Astrocyte of the spinal cord (primary cell): ENCODE measurements at regions not wholly inside any gene's neighbourhood (a gene's known extent, or its start where the extent isn't known, plus 50 kb on each side); places are given as distances from the start of the nearest gene placed in this dataset.
A peak's percentile ranks its signal among the peaks of the same experiment; 100 is the strongest.

Source experiments
- DNase-seq: peaks from one replicate; pipeline ENCODE4 v3.0.0; 2011; ENCODE audit warnings: low read depth, low spot score
- H3K4me3 ChIP-seq: 2 replicates; pipeline ENCODE4 v1.5.1; 2011; ENCODE audit warnings: low read depth, mild to moderate bottlenecking, low read length, moderate library complexity
- CTCF ChIP-seq: IDR thresholded peaks from 2 replicates; pipeline ENCODE4 v1.5.1; 2012; ENCODE audit warnings: low read depth, mild to moderate bottlenecking, low read length, inconsistent platforms
- in situ Hi-C: cut with HindIII; loops from 2 replicates; pipeline ENCODE4 v1.10.0; 2017; ENCODE audit warnings: low sequenced_read_pairs

GRCh38 chr11:135075740-135076139 lies 663.7 kb upstream of the B3GAT1 start:
- DNase-seq, result peak; percentile 35
- peak; percentile 52 for TF ChIP-seq CTCF
- no peak overlapping the region for H3K4me3 ChIP-seq
- in situ Hi-C loops, result no loop called here

DNA sequence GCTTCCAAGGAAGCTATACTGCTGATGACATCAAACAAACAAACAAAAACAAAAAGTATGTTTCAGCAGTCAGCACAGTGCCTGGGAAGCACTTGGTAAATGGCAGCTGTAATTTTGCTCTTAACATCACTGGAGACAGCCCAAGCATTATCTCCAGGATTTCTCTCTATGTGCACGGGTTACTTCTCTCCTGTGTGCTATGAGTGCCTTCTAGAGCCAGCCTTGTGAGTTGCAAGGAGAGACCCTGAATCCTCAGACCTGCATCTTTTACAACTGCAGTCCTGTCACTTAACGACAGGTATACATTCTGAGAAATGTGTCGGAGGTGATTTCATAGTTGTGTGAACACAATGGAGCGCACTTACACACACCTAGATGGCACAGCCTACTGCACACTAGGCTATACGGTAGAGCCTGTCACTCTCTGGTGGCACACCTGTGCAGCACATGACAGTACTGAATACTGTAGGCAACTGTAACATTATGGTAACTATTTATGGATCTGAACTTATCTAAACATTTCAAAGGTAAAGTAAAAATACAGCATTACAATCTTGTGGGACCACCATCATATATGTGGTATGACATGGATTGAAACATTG lies 662.5 kb upstream of the B3GAT1 start:
- no peak for DNase-seq
- peak; percentile 39 for TF ChIP-seq CTCF

DNA sequence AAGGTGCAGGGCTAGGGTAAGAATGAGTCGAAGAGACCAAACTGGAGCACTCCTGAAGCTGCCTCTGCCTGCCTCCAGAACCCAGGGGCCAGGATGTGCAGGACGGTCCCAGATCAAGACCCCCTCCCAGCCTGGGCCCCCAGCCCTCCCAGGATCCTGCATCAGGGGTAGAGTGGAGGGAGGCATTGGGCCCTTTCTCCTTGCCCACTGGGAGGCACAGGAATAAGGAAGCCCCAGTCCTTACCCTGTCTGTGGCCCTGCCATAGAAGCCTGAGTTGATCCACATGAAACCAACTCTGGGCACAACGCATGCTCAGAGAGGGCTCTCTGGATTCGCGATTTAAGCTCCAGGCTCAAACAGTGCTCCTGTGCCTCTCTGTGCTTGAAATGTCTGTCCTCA lies 661.8 kb upstream of the B3GAT1 start:
- H3K4me3 ChIP-seq, result no peak overlapping the region
- in situ Hi-C loops, result no loop called here
- no peak for TF ChIP-seq CTCF
- no peak for DNase-seq

More for the DNA sequence above, 662.5 kb upstream of the B3GAT1 start:
- in situ Hi-C loops, result no loop called here
- no peak overlapping the region for H3K4me3 ChIP-seq

DNA sequence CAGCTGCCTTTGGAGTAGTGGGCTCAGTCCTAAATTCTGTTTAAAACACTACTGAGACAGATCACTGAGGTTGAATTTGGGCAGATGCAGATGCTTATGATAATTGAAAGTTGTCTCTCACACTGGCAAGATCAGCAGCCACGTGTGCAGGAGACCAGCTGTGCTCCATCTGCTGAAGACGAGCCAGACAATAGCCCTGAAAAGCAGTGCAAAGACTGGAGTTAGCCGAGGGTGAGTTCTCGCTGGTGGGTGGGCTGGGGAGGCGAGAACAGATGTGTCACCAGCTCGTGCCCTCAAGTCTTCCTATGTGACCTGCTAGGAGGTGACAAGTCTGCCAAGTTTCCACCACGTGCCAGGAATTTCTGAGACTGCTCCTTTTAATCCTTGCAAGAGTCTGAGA lies 661.3 kb upstream of the B3GAT1 start:
- in situ Hi-C loops, result no loop called here
- DNase-seq, result no peak
- TF ChIP-seq CTCF, result no peak
- no peak overlapping the region for H3K4me3 ChIP-seq

- in situ Hi-C loops, result no loop called here
- no peak for TF ChIP-seq CTCF
- H3K4me3 ChIP-seq, result no peak overlapping the region
- DNase-seq, result no peak
These were observed 657.8 kb upstream of the B3GAT1 start for GRCh38 chr11:135069890-135070289.

DNA sequence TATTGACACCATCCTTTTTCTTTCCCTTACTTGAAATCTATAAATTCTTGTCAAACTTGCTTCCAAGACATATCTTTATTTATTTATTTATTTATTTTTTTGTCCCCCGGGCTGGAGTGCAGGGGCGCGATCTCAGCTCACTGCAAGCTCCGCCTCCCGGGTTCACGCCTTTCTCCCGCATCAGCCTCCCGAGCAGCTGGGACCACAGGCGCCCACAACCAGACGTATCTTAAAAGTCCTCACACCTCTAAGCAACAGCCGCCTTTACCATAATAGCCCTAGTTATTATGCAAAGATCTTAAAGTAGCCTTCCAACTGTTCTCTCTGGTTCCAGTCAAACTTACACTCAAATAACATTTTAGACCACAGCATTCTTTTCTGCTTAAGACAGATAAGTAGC lies 657.0 kb upstream of the B3GAT1 start:
- no peak overlapping the region for H3K4me3 ChIP-seq
- in situ Hi-C loops, result no loop called here
- TF ChIP-seq CTCF, result no peak
- no peak for DNase-seq

GRCh38 chr11:135062994-135063393 lies 651.0 kb upstream of the B3GAT1 start:
- in situ Hi-C loops, result no loop called here
- TF ChIP-seq CTCF, result no peak
- DNase-seq, result no peak

More at GRCh38 chr11:135062994-135063393, 651.0 kb upstream of the B3GAT1 start:
- H3K4me3 ChIP-seq, result no peak overlapping the region
